Cardiac muscle cell (in vitro differentiated cells and primary cell): ENCODE measurements at regions not wholly inside any gene's neighbourhood (a gene's known extent, or its start where the extent isn't known, plus 50 kb on each side); places are given as distances from the start of the nearest gene placed in this dataset.

ENCODE experiments used
- DNase-seq, 2 donors: peaks; one replicate each; pipeline versions ENCODE4 v3.0.0 to v3.0.0-alpha.2; 2010 to 2017; ENCODE audit warnings: low read depth in 1 of 2, low spot score in 1 of 2
- H3K27ac ChIP-seq: fragments of 200-600 bp; sonication (generic); 2 replicates; pipeline ENCODE4 v1.5.1; 2016
- H3K27me3 ChIP-seq: fragments of 200-600 bp; sonication (generic); 2 replicates; pipeline ENCODE4 v1.6.0; 2016; ENCODE audit warnings: control low read depth
- H3K36me3 ChIP-seq: fragments of 200-600 bp; sonication (generic); 2 replicates; pipeline ENCODE4 v1.5.1; 2016; ENCODE audit warnings: control low read depth
- H3K4me1 ChIP-seq: fragments of 200-600 bp; sonication (generic); 2 replicates; pipeline ENCODE4 v1.8.1; 2017; ENCODE audit warnings: low read depth, mild to moderate bottlenecking, mixed run types
- H3K4me3 ChIP-seq: fragments of 200-600 bp; sonication (generic); 2 replicates; pipeline ENCODE4 v1.5.1; 2016; ENCODE audit warnings: mild to moderate bottlenecking
- H3K9me3 ChIP-seq: fragments of 200-600 bp; sonication (generic); 2 replicates; pipeline ENCODE4 v1.5.1; 2017; ENCODE audit warnings: low read depth, mild to moderate bottlenecking, control low read depth
- TF ChIP-seq, protein P1 (sequence below): IDR thresholded peaks from 2 replicates; pipeline ENCODE4 v1.5.1; 2012; ENCODE audit warnings: low read depth, mild to moderate bottlenecking, low read length

- Histone ChIP-seq H3K4me1 (peaks cover 5% of the 10 kb centered on the region), H3K27ac (no peak overlapping the region), H3K27me3 (peaks cover 31% of the 10 kb centered on the region), H3K4me3 (no peak overlapping the region), H3K9me3 (no peaks in the 10 kb centered on the region), H3K36me3 (no peaks in the 10 kb centered on the region)
- DNase-seq, result peak in 1 of 2 donors; percentile 3
- TF ChIP-seq, protein P1, sequence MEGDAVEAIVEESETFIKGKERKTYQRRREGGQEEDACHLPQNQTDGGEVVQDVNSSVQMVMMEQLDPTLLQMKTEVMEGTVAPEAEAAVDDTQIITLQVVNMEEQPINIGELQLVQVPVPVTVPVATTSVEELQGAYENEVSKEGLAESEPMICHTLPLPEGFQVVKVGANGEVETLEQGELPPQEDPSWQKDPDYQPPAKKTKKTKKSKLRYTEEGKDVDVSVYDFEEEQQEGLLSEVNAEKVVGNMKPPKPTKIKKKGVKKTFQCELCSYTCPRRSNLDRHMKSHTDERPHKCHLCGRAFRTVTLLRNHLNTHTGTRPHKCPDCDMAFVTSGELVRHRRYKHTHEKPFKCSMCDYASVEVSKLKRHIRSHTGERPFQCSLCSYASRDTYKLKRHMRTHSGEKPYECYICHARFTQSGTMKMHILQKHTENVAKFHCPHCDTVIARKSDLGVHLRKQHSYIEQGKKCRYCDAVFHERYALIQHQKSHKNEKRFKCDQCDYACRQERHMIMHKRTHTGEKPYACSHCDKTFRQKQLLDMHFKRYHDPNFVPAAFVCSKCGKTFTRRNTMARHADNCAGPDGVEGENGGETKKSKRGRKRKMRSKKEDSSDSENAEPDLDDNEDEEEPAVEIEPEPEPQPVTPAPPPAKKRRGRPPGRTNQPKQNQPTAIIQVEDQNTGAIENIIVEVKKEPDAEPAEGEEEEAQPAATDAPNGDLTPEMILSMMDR, result no peak
Observed at GRCh38 chr12:100721169-100721568, 73.4 kb upstream of the ANO4 start.

DNA sequence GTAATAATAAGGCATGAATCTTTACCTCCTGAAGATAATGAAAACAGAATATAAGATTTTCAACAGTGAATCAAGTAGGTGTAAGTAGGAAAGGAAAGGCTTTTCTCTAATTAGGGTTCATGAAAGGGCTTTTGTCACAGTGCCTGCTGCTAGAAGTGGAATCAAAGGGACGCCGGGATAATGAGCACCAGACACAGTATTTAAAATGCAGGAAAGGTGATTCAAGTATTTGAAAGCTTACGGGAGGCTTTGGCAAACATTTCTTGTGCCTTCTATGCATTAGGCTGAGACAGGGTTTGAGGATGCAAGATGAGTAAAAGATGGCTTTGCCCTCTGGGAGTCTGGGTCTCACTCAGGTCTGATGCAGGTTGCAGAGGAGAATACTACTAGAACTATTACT, 70.5 kb upstream of the ANO4 start:
- Histone ChIP-seq H3K9me3 (no peaks in the 10 kb centered on the region), H3K27ac (no peak overlapping the region), H3K27me3 (peaks cover 5% of the 10 kb centered on the region), H3K4me3 (no peak overlapping the region), H3K36me3 (no peaks in the 10 kb centered on the region), H3K4me1 (no peaks in the 10 kb centered on the region)
- TF ChIP-seq, protein P1, result no peak
- DNase-seq, result no peak

DNA sequence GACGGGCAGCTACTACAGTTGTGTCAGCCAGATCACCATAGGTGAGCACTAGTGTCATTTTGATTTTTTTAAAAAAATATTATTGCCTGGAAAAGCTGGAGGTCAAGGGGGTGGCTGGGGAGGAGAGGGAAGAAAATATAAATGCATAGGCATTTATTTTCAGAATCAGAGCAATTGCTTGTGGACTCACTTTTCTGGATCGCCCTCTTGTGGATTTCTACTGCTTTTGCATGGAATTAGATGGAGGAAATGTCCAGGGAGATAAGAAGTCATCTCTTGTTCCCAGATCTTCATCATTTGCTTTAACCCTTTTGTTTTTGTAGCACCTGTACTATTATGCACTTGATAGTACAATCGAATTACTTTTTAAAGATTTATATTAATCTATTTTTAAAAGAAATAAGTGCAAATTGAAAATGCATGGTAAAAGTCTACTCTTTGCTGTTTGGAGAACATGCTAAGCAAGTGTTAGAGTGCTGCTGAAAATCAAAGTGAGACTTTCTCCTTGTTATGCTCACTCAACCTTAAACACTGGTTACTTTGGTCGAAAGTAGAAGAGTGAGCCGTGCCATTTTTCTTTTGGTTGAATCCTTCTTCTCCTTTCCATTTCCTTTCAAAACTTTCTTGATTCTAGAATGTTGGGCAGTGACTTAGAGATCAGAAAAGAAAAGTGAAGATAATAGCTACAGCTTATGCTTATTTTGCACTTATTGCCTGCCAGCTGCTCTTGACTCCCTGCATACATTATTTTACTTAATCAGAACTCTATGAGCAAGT, 60.6 kb upstream of the ANO4 start:
- H3K36me3 ChIP-seq, result no peaks in the 10 kb centered on the region
- no peaks in the 10 kb centered on the region for H3K9me3 ChIP-seq
- H3K4me3 ChIP-seq, result no peak overlapping the region
- no peak overlapping the region for H3K27ac ChIP-seq
- H3K4me1 ChIP-seq, result no peaks in the 10 kb centered on the region
- DNase-seq, result peak; percentile 59 to 63
- H3K27me3 ChIP-seq, result no peaks in the 10 kb centered on the region
- TF ChIP-seq, protein P1, result peak; percentile 68

- H3K27ac ChIP-seq, result no peak overlapping the region
- no peak for DNase-seq
- TF ChIP-seq, protein P1, result no peak
- no peaks in the 10 kb centered on the region for H3K36me3 ChIP-seq
- H3K9me3 ChIP-seq, result no peaks in the 10 kb centered on the region
- H3K4me3 ChIP-seq, result no peak overlapping the region
- H3K27me3 ChIP-seq, result no peaks in the 10 kb centered on the region
- no peaks in the 10 kb centered on the region for H3K4me1 ChIP-seq
Observed at GRCh38 chr12:100737168-100737567, 57.4 kb upstream of the ANO4 start.

- H3K9me3 ChIP-seq, result no peaks in the 10 kb centered on the region
- H3K36me3 ChIP-seq, result no peaks in the 10 kb centered on the region
- TF ChIP-seq, protein P1, result no peak
- no peaks in the 10 kb centered on the region for H3K27me3 ChIP-seq
- H3K4me3 ChIP-seq, result no peak overlapping the region
- no peaks in the 10 kb centered on the region for H3K4me1 ChIP-seq
- no peak overlapping the region for H3K27ac ChIP-seq
- DNase-seq, result no peak
Observed at GRCh38 chr12:100738086-100738485, 56.5 kb upstream of the ANO4 start.
